Uterus (tissue), 3 donors: ENCODE measurements at regions not wholly inside any gene's neighbourhood (a gene's known extent, or its start where the extent isn't known, plus 50 kb on each side); places are given as distances from the start of the nearest gene placed in this dataset.
A peak's percentile ranks its signal among the peaks of the same experiment; 100 is the strongest.

ENCODE experiments used
- DNase-seq, 2 donors: peaks; one replicate each; pipeline ENCODE4 v3.0.0-alpha.2; 2019 to 2020
- H3K27ac ChIP-seq, 2 donors: fragments of 200-600 bp; sonication (generic); 1 replicate in 1 of 2; 2 replicates in 1 of 2; pipeline ENCODE4 v1.5.1; 2016 to 2018
- H3K27me3 ChIP-seq, 2 donors: fragments of 200-600 bp; sonication (generic); one replicate each; pipeline ENCODE4 v1.5.1; 2018 to 2019; ENCODE audit warnings: control low read depth in 1 of 2
- H3K36me3 ChIP-seq, 2 donors: fragments of 200-600 bp; sonication (generic); one replicate each; pipeline ENCODE4 v1.5.1; 2019; ENCODE audit warnings: control low read depth in 1 of 2
- H3K4me1 ChIP-seq, 2 donors: fragments of 200-600 bp; sonication (generic); one replicate each; pipeline ENCODE4 v1.5.1; 2018 to 2019; ENCODE audit warnings: control low read depth in 1 of 2
- H3K4me3 ChIP-seq, 2 donors: fragments of 200-600 bp; sonication (generic); 1 replicate in 1 of 2; 2 replicates in 1 of 2; pipeline ENCODE4 v1.5.1; 2018 to 2019; ENCODE audit warnings: mild to moderate bottlenecking in 1 of 2
- H3K9me3 ChIP-seq, 2 donors: fragments of 200-600 bp; sonication (generic); one replicate each; pipeline ENCODE4 v1.5.1; 2019; ENCODE audit warnings: control low read depth in 1 of 2
- POLR2A ChIP-seq, 2 donors: fragments of 450-650 bp; IDR thresholded peaks; one replicate each; pipeline ENCODE4 v1.6.1; 2016; ENCODE audit warnings: antibody characterized with exemption in 2 of 2, mild to moderate bottlenecking in 1 of 2, moderate library complexity in 1 of 2
- intact Hi-C: fragments of 100-400 bp; cut with DNase I; formaldehyde crosslinking; loops from one replicate; pipeline ENCODE4 v1.15.1; 2023; ENCODE audit warnings: low total_unique reads
- TF ChIP-seq, protein P1 (sequence below), 4 experiments: fragments of 200-600 bp in 2 of 4; fragments of 450-650 bp in 2 of 4; sonication (generic) in 2 of 4; IDR thresholded peaks; one replicate each; pipeline ENCODE4 v1.5.1; 2016 to 2019; ENCODE audit warnings: antibody characterized with exemption in 4 of 4, mild to moderate bottlenecking in 2 of 4, moderate library complexity in 1 of 4
- donor health status: DM: yes; HTN: yes; CAD: no.

DNA sequence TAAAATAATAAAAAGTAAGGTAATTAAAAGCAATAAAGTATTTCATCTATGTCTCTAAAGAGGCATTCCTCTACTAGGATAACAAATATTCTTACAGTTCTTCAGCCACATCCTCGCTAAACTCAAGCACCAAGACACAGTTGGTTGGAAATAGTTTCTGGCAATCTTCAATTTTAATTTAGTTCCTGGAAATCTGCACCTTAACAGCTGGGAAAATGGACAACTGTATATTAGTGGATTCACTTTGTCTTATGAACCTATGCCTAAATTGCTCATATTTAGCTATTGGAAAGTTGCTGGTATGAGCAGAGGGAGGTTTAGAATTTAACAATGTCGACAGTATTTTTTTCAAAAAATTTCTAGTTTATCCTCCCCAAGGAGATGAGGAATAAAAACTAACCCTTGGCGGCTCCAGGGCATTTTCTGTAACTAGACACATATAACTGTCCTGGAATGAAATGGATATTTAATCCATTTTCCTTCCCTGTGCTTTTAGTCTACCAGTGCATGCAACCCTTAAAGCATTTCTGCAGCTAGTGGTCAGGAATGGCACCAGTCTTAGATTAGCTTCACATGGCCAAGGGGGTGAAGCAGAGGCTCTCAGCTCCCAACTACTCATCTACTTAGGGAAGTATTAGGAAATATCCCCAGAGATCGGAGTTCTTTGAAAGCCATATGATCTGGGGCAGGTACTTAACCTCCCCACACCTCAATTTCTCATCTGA lies 290.0 kb upstream of the THBS1 start:
- TF ChIP-seq, protein P1, sequence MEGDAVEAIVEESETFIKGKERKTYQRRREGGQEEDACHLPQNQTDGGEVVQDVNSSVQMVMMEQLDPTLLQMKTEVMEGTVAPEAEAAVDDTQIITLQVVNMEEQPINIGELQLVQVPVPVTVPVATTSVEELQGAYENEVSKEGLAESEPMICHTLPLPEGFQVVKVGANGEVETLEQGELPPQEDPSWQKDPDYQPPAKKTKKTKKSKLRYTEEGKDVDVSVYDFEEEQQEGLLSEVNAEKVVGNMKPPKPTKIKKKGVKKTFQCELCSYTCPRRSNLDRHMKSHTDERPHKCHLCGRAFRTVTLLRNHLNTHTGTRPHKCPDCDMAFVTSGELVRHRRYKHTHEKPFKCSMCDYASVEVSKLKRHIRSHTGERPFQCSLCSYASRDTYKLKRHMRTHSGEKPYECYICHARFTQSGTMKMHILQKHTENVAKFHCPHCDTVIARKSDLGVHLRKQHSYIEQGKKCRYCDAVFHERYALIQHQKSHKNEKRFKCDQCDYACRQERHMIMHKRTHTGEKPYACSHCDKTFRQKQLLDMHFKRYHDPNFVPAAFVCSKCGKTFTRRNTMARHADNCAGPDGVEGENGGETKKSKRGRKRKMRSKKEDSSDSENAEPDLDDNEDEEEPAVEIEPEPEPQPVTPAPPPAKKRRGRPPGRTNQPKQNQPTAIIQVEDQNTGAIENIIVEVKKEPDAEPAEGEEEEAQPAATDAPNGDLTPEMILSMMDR (IDR thresholded peaks at IDR 0.05), result no peak
- TF ChIP-seq POLR2A (IDR thresholded peaks at IDR 0.05), result no peak
- no peaks in the 10 kb centered on the region for H3K4me1 ChIP-seq
- no peaks in the 10 kb centered on the region for H3K36me3 ChIP-seq
- no peak overlapping the region for H3K4me3 ChIP-seq
- H3K27me3 ChIP-seq, result no peaks in the 10 kb centered on the region
- DNase-seq, result no peak
- intact Hi-C loops, result no loop called here
- H3K27ac ChIP-seq, result no peak overlapping the region
- H3K9me3 ChIP-seq, result no peaks in the 10 kb centered on the region

DNA sequence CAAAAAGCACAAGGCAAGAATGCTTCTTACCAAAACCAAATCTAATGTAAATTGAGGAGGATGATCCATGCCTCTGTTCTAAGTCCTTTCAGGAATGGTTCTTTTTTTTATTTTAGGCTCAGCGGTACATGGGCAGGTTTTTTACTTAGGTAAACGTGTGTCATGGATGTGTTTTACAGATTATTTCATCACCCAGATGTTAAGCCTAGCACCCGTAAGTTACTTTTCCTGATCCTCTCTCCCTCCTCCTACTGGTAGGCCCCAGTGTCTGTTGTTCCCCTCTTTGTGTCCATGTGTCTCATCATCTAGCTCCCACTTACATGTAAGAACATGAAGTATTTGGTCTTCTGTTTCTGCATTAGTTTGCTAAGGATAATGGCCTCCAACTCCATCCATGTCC lies 289.2 kb upstream of the THBS1 start:
- Histone ChIP-seq H3K36me3 (no peaks in the 10 kb centered on the region), H3K27me3 (no peaks in the 10 kb centered on the region), H3K4me1 (no peaks in the 10 kb centered on the region), H3K27ac (no peak overlapping the region), H3K4me3 (no peak overlapping the region), H3K9me3 (no peaks in the 10 kb centered on the region)
- DNase-seq, result no peak
- no peak for TF ChIP-seq POLR2A (IDR thresholded peaks at IDR 0.05)
- TF ChIP-seq, protein P1 (IDR thresholded peaks at IDR 0.05), result no peak
- intact Hi-C loops, result no loop called here

DNA sequence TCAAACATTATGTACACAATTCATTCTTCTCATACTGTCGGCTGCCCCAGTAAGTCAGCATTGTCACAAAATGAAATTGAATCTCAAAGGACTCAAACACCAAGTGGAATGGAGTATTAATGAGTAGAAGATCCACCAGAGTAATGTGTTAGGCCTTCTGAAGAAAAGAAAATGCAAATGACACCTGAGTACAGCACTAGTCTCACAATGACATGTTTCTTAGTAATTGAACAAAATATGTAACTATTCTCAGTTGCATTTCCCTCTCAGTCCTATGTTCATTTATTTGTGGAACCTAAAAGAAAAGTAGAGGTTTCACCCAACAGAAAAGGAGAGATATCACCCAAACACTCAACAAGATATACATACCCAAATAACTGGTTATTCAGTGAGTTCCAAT lies 283.9 kb upstream of the THBS1 start:
- Histone ChIP-seq H3K9me3 (no peaks in the 10 kb centered on the region), H3K27me3 (no peaks in the 10 kb centered on the region), H3K27ac (no peak overlapping the region), H3K36me3 (no peaks in the 10 kb centered on the region), H3K4me1 (no peaks in the 10 kb centered on the region), H3K4me3 (no peak overlapping the region)
- DNase-seq, result no peak
- TF ChIP-seq POLR2A (IDR thresholded peaks at IDR 0.05), result no peak
- TF ChIP-seq, protein P1 (IDR thresholded peaks at IDR 0.05), result no peak
- intact Hi-C loops, result no loop called here

DNA sequence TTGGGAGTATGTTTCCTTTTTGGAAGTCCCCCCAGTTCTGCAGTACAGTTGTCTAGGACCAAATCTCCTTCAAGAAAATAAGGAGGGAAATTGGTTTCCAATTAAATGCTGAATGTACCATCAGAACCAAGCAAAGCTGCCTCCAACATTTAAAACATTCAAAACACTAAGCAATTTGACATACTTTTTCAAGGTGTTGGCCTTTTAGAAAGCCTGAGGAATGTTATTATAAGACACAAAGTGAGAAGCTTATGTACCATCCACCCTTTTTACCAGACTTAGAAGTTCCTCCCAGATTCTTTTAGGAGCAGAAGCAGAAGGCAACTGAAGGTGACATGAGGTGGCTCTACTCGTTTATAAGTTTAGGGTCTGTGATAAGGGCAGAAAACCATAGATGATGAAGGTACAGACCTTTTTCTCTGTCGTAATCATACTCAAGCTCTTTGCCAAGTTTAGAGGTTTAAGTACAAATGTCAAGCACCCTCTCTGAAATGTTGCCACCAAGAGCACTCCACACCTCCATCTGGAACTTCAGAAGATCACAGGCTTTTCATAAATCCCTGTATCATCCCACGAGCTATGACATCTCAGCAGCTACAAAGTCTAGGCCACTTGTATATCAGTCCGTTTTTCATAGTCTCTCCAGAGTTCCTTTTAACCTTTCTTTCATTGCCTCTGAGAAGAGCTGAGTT lies 282.5 kb upstream of the THBS1 start:
- no peak for TF ChIP-seq POLR2A (IDR thresholded peaks at IDR 0.05)
- TF ChIP-seq, protein P1 (IDR thresholded peaks at IDR 0.05), result no peak
- Histone ChIP-seq H3K9me3 (no peaks in the 10 kb centered on the region), H3K4me1 (no peaks in the 10 kb centered on the region), H3K27ac (no peak overlapping the region), H3K36me3 (no peaks in the 10 kb centered on the region), H3K27me3 (no peaks in the 10 kb centered on the region), H3K4me3 (no peak overlapping the region)
- intact Hi-C loops, result no loop called here
- DNase-seq, result no peak

DNA sequence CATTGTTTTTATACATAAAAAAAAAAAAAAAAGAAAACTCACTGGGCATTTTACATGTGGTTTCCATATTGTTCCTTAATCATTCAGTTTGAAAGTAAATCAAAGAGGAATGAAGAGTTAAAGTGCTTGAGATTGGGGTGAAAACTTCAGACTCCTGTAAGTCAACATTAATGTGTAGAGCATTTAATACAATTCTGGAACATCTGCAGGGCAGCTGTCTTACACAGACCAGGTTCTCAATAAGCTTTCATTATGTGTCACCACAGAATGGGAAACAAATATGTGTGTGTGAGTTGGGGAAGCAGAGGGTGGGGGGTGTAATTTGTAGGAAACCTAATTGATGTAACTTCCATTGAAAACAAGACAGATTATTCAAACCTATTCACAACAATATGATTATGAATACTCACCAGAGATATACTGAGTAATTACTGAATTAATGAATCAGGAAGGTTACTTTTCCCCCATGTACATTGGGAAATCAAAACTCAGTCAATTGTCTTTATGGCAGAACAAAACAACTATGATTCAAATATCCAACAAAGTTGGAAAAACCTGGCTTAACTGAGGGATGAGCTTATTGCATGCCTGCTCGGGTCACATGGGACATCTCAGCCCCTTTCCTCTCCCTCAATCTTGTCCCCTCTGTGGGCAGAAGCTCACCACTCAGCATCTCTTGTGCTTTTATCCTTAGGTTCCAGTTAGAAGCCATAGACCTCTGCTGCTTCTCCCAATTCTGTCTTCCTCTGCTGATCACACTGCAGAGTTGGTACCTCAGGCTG lies 281.2 kb upstream of the THBS1 start:
- no peak for DNase-seq
- TF ChIP-seq, protein P1 (IDR thresholded peaks at IDR 0.05), result no peak
- TF ChIP-seq POLR2A (IDR thresholded peaks at IDR 0.05), result no peak
- peak overlapping the region; percentile 50 to 67 for H3K27ac ChIP-seq
- H3K4me1 ChIP-seq, result no peaks in the 10 kb centered on the region
- no peaks in the 10 kb centered on the region for H3K9me3 ChIP-seq
- intact Hi-C loops, result no loop called here
- H3K27me3 ChIP-seq, result no peaks in the 10 kb centered on the region
- no peak overlapping the region for H3K4me3 ChIP-seq
- H3K36me3 ChIP-seq, result no peaks in the 10 kb centered on the region
